Stimulated activated CD8-positive, alpha-beta memory T cell treated with anti-CD3 and anti-CD28 coated beads, Interleukin-7, amount 100 ng/mL, for 48 hours (primary cell): ENCODE measurements at regions not wholly inside any gene's neighbourhood (a gene's known extent, or its start where the extent isn't known, plus 50 kb on each side); places are given as distances from the start of the nearest gene placed in this dataset.
"Not testable (repeated sequence)": the region's sequence is repeated elsewhere in the genome, so short reads cannot be mapped to it uniquely, and the experiment has no call there.

Source experiments
- DNase-seq, 2 donors: peaks; one replicate each; pipeline ENCODE4 v3.0.0-alpha.2; 2020; ENCODE audit warnings: low read depth in 1 of 2; ENCODE audit errors: extremely low read depth in 1 of 2

DNA sequence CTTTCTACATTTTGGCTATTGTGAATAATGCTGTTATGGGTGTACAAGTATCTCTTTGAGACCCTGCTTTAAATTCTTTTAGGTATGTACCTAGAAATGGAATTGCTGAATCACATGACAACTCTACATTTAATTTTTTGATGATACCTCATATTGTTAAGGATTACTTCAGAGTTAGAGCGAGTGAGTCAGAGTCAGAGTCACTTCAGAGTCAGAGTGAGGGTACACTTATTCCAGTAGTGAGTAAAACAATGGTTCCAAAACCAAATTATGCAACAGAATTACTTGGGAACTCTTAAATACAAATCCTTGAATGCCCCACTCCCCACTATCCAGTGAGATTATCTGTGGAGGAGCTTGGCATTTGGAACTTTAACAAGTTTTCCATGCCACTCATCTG, 50.3 kb upstream of the SNRK start:
- no peak for DNase-seq

GRCh38 chr3:43233062-43233461, 53.3 kb upstream of the SNRK start:
- no peak for DNase-seq

DNA sequence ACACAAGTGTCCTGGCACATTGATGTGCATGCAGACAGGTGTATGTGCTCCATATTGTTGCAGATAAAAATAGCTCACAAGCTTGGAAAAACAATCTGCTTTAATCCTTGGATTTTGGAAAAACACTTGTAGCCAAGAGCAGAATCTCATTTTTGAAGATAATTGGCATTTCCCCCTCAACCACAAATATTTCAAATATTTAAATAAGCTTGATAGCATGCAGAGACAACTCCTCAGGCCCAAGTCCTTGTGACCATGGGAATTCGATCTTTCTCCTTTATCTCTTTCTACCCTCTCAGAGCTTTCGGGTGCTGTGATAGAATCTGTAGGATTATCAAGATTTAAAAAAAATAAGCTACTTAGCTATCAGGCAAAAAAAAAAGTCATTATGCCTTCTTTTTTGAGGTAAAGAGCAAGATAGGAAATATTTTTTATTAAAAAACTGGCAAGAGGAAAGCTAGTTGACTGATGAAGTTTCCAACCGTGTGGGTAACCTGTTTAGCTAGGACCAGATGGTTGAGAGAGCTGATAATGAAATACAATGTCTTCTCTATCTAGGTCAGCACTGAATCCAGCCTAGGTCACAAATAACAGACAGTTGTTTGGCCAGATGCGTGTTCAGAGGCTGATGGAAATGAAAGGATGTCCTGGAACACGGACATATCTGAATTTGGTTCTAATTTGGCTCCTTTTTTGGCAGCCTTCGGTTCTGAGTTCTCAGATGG, 54.9 kb upstream of the SNRK start:
- no peak for DNase-seq

GRCh38 chr3:43229865-43230264, 56.5 kb upstream of the SNRK start:
- DNase-seq: not testable (repeated sequence)

DNA sequence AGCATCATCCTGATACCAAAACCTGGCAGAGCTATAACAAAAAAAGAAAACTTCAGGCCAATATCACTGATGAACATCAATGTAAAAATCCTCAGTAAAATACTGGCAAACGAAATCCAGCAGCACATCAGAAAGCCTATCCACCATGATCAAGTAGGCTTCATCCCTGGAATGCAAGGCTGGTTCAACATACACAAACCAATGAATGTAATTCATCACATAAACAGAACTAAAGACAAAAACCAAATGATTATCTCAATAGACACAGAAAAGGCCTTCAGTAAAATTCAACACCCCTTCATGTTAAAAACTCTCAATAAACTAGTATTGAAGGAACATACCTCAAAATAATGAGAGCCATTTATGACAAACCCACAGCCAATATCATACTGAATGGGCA, 58.7 kb upstream of the SNRK start:
- DNase-seq: not testable (repeated sequence)

DNA sequence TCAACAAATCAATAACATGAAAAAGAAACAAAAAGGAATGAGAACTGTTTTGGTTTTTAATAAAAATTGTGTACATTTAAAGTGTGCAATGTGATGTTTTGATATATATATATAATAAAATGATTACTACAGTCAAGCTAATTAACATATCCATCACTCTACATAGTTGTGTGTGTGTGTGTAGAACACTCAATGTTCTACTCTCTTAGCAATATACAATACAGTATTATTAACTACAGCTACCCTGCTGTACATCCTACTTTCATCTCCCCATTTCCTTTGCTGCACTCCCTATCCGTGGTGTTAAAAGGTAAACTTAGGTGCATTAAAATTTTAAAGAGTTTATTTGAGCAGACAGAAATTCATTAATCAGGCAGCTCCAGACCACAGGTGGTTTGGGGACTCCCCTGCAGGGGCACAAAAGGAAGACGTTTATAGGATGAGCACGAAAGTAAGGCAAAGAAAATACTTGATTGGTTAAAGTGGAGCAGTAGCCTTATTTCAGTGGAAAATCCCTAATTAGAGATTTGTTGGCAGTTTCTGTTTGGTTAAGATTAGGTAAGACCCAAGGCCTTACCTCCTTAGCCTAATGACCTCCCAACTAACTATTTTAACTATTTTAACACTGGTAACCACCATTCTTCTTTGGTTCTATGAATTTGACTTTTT, 61.8 kb upstream of the SNRK start:
- DNase-seq: no peak

DNA sequence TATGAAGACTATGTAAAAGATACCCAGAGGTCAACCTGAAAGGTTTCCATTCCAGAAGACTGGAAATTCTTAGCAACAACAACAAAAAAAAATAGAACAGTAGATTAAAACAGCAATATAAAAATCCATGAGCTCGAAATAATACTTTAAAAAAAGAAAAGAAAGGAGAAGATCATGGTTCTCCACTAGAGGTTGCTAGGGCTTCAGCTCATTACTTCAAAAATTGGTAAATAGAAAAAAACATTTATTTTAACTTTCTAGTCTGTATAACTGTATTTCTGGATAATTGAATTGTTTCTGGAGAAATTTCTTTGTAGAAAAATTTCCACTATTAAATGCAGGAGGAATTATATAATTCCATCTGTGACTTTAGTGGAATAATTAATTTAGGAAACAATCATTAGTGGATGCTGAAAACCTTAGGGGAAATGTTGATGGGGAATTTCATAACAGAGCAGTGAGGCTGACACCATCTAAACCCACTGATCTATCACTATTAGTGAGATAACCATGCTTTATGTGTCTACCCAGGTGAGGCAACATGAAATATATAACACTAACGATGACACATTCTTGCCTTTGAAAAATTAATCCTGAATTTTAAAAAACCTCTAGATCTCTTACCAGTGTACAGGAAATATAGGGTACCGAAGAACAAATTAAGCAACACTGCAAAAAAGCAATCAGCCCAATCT, 62.5 kb upstream of the SNRK start:
- no peak for DNase-seq

GRCh38 chr3:43222590-43222989, 63.8 kb upstream of the SNRK start:
- no peak for DNase-seq

DNA sequence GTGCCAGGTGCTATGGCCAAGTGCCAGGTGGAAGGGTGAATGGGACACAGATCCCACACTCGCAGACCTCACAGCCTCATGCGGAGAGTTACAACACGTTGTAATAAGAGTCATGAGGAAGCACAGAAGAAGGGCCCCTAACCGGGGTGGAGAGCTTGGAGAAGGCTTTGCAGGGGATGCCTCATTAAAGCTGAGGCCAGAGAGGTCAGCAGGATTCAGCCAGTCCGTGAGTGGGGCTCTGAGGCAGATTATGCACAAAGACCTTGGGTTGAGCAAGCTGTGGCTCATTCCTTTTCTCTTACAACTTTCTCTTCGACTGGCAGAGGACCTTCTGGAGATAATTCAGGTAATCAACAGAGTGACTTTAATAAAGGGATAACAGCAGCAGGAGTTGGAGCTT, 65.3 kb upstream of the SNRK start:
- no peak for DNase-seq

DNA sequence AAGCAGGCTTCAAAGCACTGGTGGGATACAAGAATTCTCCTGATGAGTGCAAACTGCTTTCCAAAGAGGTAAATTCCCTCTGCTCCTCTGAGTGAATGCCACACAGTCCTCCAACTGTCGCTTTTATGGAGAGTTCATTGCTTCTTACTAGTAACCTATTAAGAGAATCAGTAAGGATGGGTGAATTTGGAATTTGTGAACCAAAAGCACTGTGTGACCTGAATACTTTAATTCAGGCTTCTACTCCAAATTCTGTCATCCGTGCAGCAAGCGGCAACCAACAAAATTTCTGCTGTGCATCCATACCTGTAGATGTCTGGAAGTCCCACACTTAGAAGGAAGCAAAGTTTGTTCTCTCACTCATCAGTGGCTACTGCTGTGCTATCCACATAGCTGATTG, 66.7 kb upstream of the SNRK start:
- no peak for DNase-seq

GRCh38 chr3:43218921-43219320, 67.4 kb upstream of the SNRK start:
- DNase-seq: no peak

DNA sequence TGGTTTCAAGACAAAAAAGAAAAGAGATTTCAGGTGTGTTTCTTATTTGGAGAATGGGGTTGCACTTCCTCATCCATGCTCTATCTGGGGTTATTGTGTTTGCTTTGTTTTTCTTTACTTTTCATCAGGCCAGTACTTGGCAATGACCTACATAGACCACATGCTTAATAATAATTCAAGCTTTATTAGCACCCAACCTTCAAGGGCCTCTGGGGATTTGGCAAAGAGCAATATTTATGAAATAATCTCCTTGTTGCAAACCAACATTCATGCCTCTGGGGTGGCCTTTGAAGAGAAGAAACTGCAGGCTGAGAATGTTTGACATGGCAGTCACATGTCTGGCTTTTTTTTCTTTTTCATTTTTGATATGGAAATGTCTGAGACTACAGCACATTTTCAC, 68.2 kb upstream of the SNRK start:
- DNase-seq: no peak

DNA sequence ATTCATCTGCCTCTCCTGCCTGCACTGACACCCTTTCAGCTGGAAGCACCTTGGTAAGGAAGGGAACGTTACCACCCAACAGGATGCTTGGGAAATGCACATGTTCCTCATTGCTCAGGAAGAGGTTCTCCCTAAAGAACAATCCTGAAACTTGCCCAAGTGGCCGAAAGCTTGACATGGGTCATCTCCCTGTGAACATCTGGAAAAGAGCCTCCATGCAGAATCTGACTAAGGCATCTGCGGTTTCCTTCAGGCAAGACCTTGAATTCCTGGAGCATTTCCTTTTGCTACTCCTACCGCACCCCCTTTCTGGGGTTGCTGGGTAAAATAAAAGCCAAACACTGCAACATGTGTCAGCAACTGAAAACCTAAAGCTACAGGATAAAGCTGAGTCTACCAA, 68.7 kb upstream of the SNRK start:
- no peak for DNase-seq

- DNase-seq: no peak
Measured at GRCh38 chr3:43217206-43217605, 69.1 kb upstream of the SNRK start.

- no peak for DNase-seq
Measured at GRCh38 chr3:43215663-43216275, 70.6 kb upstream of the SNRK start.

- DNase-seq: no peak
Measured at GRCh38 chr3:43215138-43215537, 71.2 kb upstream of the SNRK start.

DNA sequence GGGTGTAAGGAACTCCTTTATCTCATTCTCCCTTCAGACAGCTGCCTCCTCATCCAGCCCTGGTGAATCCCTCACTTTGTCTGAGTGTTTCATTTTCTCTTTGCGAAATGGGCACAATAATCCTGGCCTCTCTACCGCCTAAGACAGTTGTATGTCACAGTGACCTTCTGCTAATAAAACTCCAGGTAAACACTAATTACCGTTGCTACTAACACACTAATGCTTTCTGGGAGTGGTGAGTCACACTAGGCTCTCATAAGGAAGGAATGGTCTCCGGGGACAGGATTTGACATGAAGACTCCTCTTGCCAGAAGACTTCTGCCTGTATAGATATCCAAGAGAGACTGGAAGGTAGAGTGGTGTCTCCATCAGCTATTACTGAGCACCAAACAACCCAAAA, 71.7 kb upstream of the SNRK start:
- DNase-seq: no peak

- DNase-seq: no peak
Measured at GRCh38 chr3:43213631-43214030, 72.7 kb upstream of the SNRK start.

DNA sequence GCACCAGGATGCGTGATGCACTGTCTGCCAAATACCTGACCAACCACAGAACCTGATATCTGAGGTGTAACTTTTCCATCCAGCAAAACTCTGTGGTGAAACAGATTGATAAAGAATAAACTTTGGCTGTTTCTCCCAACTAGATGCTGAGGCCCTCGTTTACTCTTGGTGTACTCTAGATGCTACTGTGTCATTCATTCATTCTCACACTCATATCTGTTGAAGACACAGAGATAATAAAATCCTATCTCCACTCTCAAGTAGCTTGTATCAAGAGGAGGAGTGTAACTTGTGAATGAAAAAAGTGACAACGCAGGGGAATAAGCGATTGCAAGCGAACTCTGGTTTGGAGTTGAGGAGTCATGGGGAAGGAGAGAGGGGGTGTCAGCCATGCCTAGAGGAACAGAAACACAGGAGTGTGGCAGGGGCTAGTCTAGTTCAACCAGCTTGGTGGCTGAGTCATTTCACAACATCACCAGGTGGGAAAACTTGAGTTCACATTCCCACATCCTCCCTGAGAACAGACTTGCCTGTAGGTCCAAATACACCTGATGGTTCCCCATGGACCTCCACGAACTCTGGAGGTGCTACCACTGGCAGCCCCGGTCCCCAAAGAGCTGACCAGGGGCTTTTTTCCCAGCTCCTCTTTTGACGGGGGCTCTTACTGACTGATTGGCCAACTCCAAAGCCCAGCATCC, 73.3 kb upstream of the SNRK start:
- DNase-seq: no peak

DNA sequence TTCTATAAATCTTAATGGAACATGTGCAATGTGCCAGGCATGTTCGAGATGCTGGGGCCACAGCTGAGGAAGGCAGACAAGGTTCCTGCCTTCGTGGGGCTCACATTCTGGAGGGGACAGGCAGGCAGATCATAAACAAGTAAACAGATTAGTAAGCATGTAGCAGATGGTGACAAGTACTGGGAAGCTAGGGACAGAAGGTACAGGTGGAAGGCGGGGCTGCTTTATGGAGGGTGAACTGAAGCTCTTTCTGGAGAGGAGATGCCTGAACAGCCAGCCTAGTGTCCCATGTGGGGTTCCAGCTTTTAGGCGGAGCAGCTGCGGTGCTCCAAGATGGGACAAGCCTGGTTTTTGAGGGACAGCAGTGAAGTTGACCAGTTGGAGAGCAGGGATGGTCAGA, 74.7 kb upstream of the SNRK start:
- DNase-seq: no peak
